Liver (tissue), 7 donors: ENCODE measurements at regions not wholly inside any gene's neighbourhood (a gene's known extent, or its start where the extent isn't known, plus 50 kb on each side); places are given as distances from the start of the nearest gene placed in this dataset.

Experiments used
- DNase-seq: peaks from one replicate; pipeline ENCODE4 v3.0.0-alpha.2; 2017; ENCODE audit warnings: low spot score
- H3K27ac ChIP-seq, 2 donors: one replicate each; pipeline ENCODE4 v1.7.0; 2013; ENCODE audit warnings: inconsistent platforms in 2 of 2, low read length in 2 of 2, control low read depth in 1 of 2, low read depth in 1 of 2, mild to moderate bottlenecking in 1 of 2
- H3K27me3 ChIP-seq, 4 donors: one replicate each; pipeline versions ENCODE4 v1.6.1 to v1.7.0; 2013; ENCODE audit warnings: low read length in 3 of 4, inconsistent platforms in 1 of 4, mild to moderate bottlenecking in 1 of 4, moderate library complexity in 1 of 4; ENCODE audit not compliant: control insufficient read depth in 4 of 4, insufficient read depth in 4 of 4
- H3K36me3 ChIP-seq, 4 donors: one replicate each; pipeline versions ENCODE4 v1.6.1 to v1.7.0; 2013; ENCODE audit warnings: low read length in 3 of 4, mild to moderate bottlenecking in 3 of 4, low read depth in 1 of 4, moderate library complexity in 1 of 4; ENCODE audit not compliant: control insufficient read depth in 4 of 4, insufficient read depth in 3 of 4
- H3K4me1 ChIP-seq, 4 donors: one replicate each; pipeline versions ENCODE4 v1.6.1 to v1.7.0; 2013; ENCODE audit warnings: low read length in 3 of 4, mild to moderate bottlenecking in 3 of 4, moderate library complexity in 1 of 4; ENCODE audit not compliant: control insufficient read depth in 4 of 4, insufficient read depth in 4 of 4
- H3K4me3 ChIP-seq, 3 donors: one replicate each; pipeline versions ENCODE4 v1.6.1 to v1.7.0; 2013; ENCODE audit warnings: low read length in 3 of 3, control low read depth in 1 of 3, low read depth in 1 of 3, mild to moderate bottlenecking in 1 of 3
- H3K9ac ChIP-seq, 2 donors: one replicate each; pipeline ENCODE4 v1.7.0; 2013; ENCODE audit warnings: low read length in 2 of 2, mild to moderate bottlenecking in 2 of 2, moderate library complexity in 2 of 2, control low read depth in 1 of 2, low read depth in 1 of 2
- H3K9me3 ChIP-seq, 4 donors: one replicate each; pipeline versions ENCODE4 v1.6.1 to v1.7.0; 2013; ENCODE audit warnings: low read length in 3 of 4; ENCODE audit not compliant: control insufficient read depth in 4 of 4
- EGR1 ChIP-seq, 2 donors: IDR thresholded peaks; 2 replicates each; pipeline ENCODE4 v1.6.1; 2016 to 2018; ENCODE audit warnings: antibody characterized with exemption in 2 of 2, low read depth in 2 of 2
- FOXA2 ChIP-seq: IDR thresholded peaks from 2 replicates; pipeline ENCODE4 v1.6.1; 2016; ENCODE audit warnings: antibody characterized with exemption
- HNF4A ChIP-seq, 2 donors: conservative IDR thresholded peaks; 2 replicates each; pipeline ENCODE4 v1.6.1; 2016; ENCODE audit warnings: antibody characterized with exemption in 2 of 2, mild to moderate bottlenecking in 2 of 2
- HNF4G ChIP-seq: IDR thresholded peaks from 2 replicates; pipeline ENCODE4 v1.6.1; 2016; ENCODE audit warnings: antibody characterized with exemption
- JUND ChIP-seq, 2 donors: IDR thresholded peaks; 2 replicates each; pipeline ENCODE4 v1.6.1; 2016; ENCODE audit warnings: antibody characterized with exemption in 2 of 2
- RAD21 ChIP-seq, 2 donors: IDR thresholded peaks; 2 replicates each; pipeline ENCODE4 v1.6.1; 2016; ENCODE audit warnings: antibody characterized with exemption in 2 of 2, mild to moderate bottlenecking in 2 of 2
- RXRA ChIP-seq, 2 donors: IDR thresholded peaks; 2 replicates each; pipeline ENCODE4 v1.6.1; 2017 to 2018; ENCODE audit warnings: antibody characterized with exemption in 2 of 2, mild to moderate bottlenecking in 1 of 2
- TAF1 ChIP-seq: conservative IDR thresholded peaks from 2 replicates; pipeline ENCODE4 v1.6.1; 2016; ENCODE audit warnings: antibody characterized with exemption, mild to moderate bottlenecking
- YY1 ChIP-seq: IDR thresholded peaks from 2 replicates; pipeline ENCODE4 v1.6.1; 2016; ENCODE audit warnings: antibody characterized with exemption, mild to moderate bottlenecking
- WGBS: extraction: QIAGEN DNeasy Blood & Tissue Kit; methylation state at CpG from one replicate; pipeline ENCODE4 v1.1.7; 2013; 5-methylcytosine and 5-hydroxymethylcytosine counted together
- TF ChIP-seq, protein P1 (sequence below): IDR thresholded peaks from 2 replicates; pipeline ENCODE4 v1.6.1; 2016; ENCODE audit warnings: antibody characterized with exemption
- TF ChIP-seq, protein P2 (sequence below): IDR thresholded peaks from 2 replicates; pipeline ENCODE4 v1.6.1; 2016; ENCODE audit warnings: antibody characterized with exemption, mild to moderate bottlenecking
- TF ChIP-seq, protein P3 (sequence below): IDR thresholded peaks from 2 replicates; pipeline ENCODE4 v1.6.1; 2016; ENCODE audit warnings: antibody characterized with exemption
- donor health status: healthy.
- donor health status: healthy.
- donor health status: healthy.
- donor health status: healthy.

DNA sequence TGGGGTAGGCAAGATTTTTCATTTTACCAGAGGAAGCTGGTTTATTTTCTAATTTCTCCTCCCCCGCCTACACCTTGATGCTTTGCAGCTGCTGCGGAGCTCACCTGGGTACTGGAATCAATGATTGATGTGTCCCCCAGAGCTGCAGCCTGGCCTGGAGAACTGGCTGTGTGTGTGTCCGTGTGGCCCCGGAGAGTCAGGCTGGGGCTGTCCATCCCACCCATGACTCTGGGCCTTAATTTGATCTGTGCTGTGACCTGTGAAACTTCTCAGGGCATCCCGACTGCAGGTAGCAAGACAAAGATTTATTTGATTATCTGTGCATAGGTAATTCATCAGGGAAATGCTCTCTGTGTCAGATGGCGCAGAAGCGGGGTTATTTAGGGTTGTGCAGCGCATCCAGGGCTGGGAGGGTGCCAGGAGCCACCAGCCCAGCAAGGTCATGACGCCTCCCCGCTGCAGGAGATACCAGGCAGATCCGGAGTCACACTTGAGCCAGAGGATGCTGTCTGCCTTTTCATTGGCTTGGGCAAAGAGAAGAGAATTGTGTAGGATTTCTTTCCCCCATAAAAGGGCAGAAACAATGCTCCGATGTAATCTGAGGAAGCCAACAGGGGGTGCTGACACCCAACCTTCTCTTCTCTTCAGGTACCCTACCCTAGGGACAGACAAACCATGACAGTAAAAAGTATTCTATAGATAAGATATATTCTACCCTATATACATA, 346.6 kb downstream of the TSHZ3 start:
- Histone ChIP-seq H3K9me3 (no peaks in the 10 kb centered on the region), H3K4me3 (no peak overlapping the region), H3K27ac (no peak overlapping the region), H3K9ac (no peak overlapping the region), H3K36me3 (no peaks in the 10 kb centered on the region), H3K4me1 (no peaks in the 10 kb centered on the region), H3K27me3 (peaks cover 0 to 4% (median 0%) of the 10 kb centered on the region in 4 donors)
- WGBS, result 63% methylated on average over 12 of the region's 12 CpGs
- DNase-seq, result no peak
- TF ChIP-seq, protein P1, sequence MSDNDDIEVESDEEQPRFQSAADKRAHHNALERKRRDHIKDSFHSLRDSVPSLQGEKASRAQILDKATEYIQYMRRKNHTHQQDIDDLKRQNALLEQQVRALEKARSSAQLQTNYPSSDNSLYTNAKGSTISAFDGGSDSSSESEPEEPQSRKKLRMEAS, result no peak
- TF ChIP-seq HNF4G, result no peak

DNA sequence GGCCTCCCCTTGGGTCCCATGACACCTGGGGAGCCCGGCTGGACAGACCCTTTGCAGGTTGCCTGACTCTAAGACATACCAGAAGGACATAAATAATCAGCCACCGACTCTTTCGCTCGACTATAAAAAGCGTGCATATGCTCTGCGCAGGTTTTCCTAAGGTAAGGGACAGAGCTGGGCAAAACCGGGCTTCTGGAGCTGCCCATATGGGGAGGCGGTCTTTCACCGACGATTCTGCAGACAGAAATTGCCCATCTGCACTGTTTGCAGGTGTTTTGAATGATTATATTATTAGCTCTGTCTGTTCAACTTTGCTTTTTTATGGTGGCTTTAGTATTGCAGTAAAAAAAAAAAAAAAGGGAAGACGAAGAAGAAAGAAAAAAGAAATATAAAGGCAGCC, 347.2 kb downstream of the TSHZ3 start:
- H3K27me3 ChIP-seq, result peaks cover 0 to 4% (median 0%) of the 10 kb centered on the region in 4 donors
- H3K9ac ChIP-seq, result no peak overlapping the region
- no peak for DNase-seq
- H3K4me1 ChIP-seq, result no peaks in the 10 kb centered on the region
- no peaks in the 10 kb centered on the region for H3K9me3 ChIP-seq
- no peaks in the 10 kb centered on the region for H3K36me3 ChIP-seq
- H3K4me3 ChIP-seq, result no peak overlapping the region
- H3K27ac ChIP-seq, result no peak overlapping the region
- TF ChIP-seq EGR1 (IDR thresholded peaks at IDR 0.05; ENCODE audit: low read depth in 2 of 2), result no peak
- no peak for TF ChIP-seq RXRA (IDR thresholded peaks at IDR 0.05)
- no peak for TF ChIP-seq JUND (IDR thresholded peaks at IDR 0.05)
- TF ChIP-seq, protein P1, result no peak
- no peak for TF ChIP-seq TAF1
- TF ChIP-seq HNF4G, result no peak
- 77% methylated on average over 11 of the region's 11 CpGs for WGBS

DNA sequence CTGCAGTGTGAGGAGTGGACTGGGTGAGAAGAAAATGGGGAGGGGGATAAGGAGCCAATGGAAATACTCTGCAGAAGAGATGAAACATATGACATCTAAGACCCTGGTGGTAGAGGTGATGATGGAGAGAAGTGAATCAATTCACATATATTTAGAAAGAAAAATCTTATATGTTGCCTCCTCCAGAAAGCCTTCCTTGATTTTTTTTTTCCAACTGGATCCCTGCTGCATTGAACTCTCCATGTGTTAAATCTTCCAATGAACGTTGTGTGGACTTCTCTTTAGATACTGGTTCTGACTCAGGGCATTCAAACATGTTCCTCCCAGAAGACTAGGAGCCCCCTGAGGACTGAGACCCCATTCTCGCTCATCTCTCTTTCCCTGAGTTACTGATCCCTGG, 348.3 kb downstream of the TSHZ3 start:
- 54% methylated on average over 2 of the region's 2 CpGs for WGBS
- no peak overlapping the region for H3K4me3 ChIP-seq
- H3K9me3 ChIP-seq, result no peaks in the 10 kb centered on the region
- H3K4me1 ChIP-seq, result no peaks in the 10 kb centered on the region
- no peak overlapping the region for H3K27ac ChIP-seq
- H3K36me3 ChIP-seq, result no peaks in the 10 kb centered on the region
- no peak overlapping the region for H3K9ac ChIP-seq
- no peak for DNase-seq
- H3K27me3 ChIP-seq, result peaks cover 0 to 4% (median 0%) of the 10 kb centered on the region in 4 donors
- TF ChIP-seq EGR1 (IDR thresholded peaks at IDR 0.05; ENCODE audit: low read depth in 2 of 2), result no peak
- TF ChIP-seq YY1, result no peak
- TF ChIP-seq RAD21 (IDR thresholded peaks at IDR 0.05), result no peak
- TF ChIP-seq, protein P2, sequence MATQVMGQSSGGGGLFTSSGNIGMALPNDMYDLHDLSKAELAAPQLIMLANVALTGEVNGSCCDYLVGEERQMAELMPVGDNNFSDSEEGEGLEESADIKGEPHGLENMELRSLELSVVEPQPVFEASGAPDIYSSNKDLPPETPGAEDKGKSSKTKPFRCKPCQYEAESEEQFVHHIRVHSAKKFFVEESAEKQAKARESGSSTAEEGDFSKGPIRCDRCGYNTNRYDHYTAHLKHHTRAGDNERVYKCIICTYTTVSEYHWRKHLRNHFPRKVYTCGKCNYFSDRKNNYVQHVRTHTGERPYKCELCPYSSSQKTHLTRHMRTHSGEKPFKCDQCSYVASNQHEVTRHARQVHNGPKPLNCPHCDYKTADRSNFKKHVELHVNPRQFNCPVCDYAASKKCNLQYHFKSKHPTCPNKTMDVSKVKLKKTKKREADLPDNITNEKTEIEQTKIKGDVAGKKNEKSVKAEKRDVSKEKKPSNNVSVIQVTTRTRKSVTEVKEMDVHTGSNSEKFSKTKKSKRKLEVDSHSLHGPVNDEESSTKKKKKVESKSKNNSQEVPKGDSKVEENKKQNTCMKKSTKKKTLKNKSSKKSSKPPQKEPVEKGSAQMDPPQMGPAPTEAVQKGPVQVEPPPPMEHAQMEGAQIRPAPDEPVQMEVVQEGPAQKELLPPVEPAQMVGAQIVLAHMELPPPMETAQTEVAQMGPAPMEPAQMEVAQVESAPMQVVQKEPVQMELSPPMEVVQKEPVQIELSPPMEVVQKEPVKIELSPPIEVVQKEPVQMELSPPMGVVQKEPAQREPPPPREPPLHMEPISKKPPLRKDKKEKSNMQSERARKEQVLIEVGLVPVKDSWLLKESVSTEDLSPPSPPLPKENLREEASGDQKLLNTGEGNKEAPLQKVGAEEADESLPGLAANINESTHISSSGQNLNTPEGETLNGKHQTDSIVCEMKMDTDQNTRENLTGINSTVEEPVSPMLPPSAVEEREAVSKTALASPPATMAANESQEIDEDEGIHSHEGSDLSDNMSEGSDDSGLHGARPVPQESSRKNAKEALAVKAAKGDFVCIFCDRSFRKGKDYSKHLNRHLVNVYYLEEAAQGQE, result no peak
- no peak for TF ChIP-seq FOXA2
- TF ChIP-seq, protein P3, sequence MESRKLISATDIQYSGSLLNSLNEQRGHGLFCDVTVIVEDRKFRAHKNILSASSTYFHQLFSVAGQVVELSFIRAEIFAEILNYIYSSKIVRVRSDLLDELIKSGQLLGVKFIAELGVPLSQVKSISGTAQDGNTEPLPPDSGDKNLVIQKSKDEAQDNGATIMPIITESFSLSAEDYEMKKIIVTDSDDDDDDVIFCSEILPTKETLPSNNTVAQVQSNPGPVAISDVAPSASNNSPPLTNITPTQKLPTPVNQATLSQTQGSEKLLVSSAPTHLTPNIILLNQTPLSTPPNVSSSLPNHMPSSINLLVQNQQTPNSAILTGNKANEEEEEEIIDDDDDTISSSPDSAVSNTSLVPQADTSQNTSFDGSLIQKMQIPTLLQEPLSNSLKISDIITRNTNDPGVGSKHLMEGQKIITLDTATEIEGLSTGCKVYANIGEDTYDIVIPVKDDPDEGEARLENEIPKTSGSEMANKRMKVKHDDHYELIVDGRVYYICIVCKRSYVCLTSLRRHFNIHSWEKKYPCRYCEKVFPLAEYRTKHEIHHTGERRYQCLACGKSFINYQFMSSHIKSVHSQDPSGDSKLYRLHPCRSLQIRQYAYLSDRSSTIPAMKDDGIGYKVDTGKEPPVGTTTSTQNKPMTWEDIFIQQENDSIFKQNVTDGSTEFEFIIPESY, result no peak
- no peak for TF ChIP-seq HNF4A (conservative IDR thresholded peaks at IDR 0.05)
